Astrocyte (in vitro differentiated cells and primary cell): ENCODE measurements at regions not wholly inside any gene's neighbourhood (a gene's known extent, or its start where the extent isn't known, plus 50 kb on each side); places are given as distances from the start of the nearest gene placed in this dataset.
A peak's percentile ranks its signal among the peaks of the same experiment; 100 is the strongest.

ENCODE experiments used
- DNase-seq: peaks from one replicate; pipeline ENCODE4 v3.0.0-alpha.2; 2010; ENCODE audit warnings: low read depth
- FAIRE-seq: peaks from 2 replicates; lab custom pipeline; 2011; peaks lifted over from hg19 to GRCh38; lab: Jason Lieb, UNC
- H2AFZ ChIP-seq: 2 replicates; pipeline ENCODE4 v1.6.0; 2012; ENCODE audit warnings: low read depth, low read length, inconsistent platforms
- H3K27ac ChIP-seq: 2 replicates; pipeline ENCODE4 v1.5.1; 2011; ENCODE audit warnings: low read depth, low read length, inconsistent platforms
- H3K27me3 ChIP-seq: 2 replicates; pipeline ENCODE4 v1.6.0; 2011; ENCODE audit warnings: low read length, inconsistent platforms; ENCODE audit not compliant: insufficient read depth
- H3K36me3 ChIP-seq: 2 replicates; pipeline ENCODE4 v1.5.1; 2011; ENCODE audit warnings: low read length, inconsistent platforms; ENCODE audit not compliant: insufficient read depth
- H3K4me1 ChIP-seq: 2 replicates; pipeline ENCODE4 v1.5.1; 2011; ENCODE audit warnings: low read length, inconsistent platforms; ENCODE audit not compliant: insufficient read depth
- H3K4me2 ChIP-seq: 2 replicates; pipeline ENCODE4 v1.6.0; 2012; ENCODE audit warnings: low read length, inconsistent platforms
- H3K4me3 ChIP-seq: 2 replicates; pipeline ENCODE4 v1.5.1; 2011; ENCODE audit warnings: low read depth, mild to moderate bottlenecking, low read length, inconsistent platforms; ENCODE audit not compliant: insufficient read depth
- H3K79me2 ChIP-seq: 2 replicates; pipeline ENCODE4 v1.6.0; 2012; ENCODE audit warnings: mild to moderate bottlenecking, low read length, inconsistent platforms; ENCODE audit not compliant: insufficient read depth
- H3K9ac ChIP-seq: 2 replicates; pipeline ENCODE4 v1.6.0; 2012; ENCODE audit warnings: mild to moderate bottlenecking, low read length, inconsistent platforms
- H3K9me3 ChIP-seq: 2 replicates; pipeline ENCODE4 v1.5.1; 2012; ENCODE audit warnings: low read depth, mild to moderate bottlenecking, low read length, inconsistent platforms; ENCODE audit not compliant: insufficient read depth
- H4K20me1 ChIP-seq: 2 replicates; pipeline ENCODE4 v1.6.0; 2012; ENCODE audit warnings: low read length, inconsistent platforms; ENCODE audit not compliant: insufficient read depth
- H3K27ac Mint-ChIP-seq: one replicate; pipeline ENCODE4 v1.8.0; 2021; ENCODE audit warnings: mild to moderate bottlenecking, mixed read lengths; ENCODE audit not compliant: unreplicated experiment
- H3K27me3 Mint-ChIP-seq: one replicate; pipeline ENCODE4 v1.8.0; 2021; ENCODE audit warnings: low read depth, mixed read lengths; ENCODE audit not compliant: unreplicated experiment
- H3K36me3 Mint-ChIP-seq: one replicate; pipeline ENCODE4 v1.8.0; 2021; ENCODE audit warnings: low read depth, mixed read lengths; ENCODE audit not compliant: unreplicated experiment
- H3K4me1 Mint-ChIP-seq: one replicate; pipeline ENCODE4 v1.8.0; 2021; ENCODE audit warnings: low read depth, mixed read lengths; ENCODE audit not compliant: unreplicated experiment
- H3K4me3 Mint-ChIP-seq: one replicate; pipeline ENCODE4 v1.8.0; 2021; ENCODE audit warnings: mild to moderate bottlenecking, moderate library complexity, mixed read lengths; ENCODE audit not compliant: unreplicated experiment
- H3K9me3 Mint-ChIP-seq: one replicate; pipeline ENCODE4 v1.8.0; 2021; ENCODE audit warnings: mild to moderate bottlenecking, mixed read lengths; ENCODE audit not compliant: unreplicated experiment
- CTCF ChIP-seq: IDR thresholded peaks from 2 replicates; pipeline ENCODE4 v1.5.1; 2011; ENCODE audit warnings: low read depth, mild to moderate bottlenecking, inconsistent platforms, low read length, moderate library complexity; ENCODE audit not compliant: insufficient read depth
- EZH2 ChIP-seq: IDR thresholded peaks from 2 replicates; pipeline ENCODE4 v1.6.1; 2012; ENCODE audit warnings: mild to moderate bottlenecking, low read length, inconsistent platforms; ENCODE audit not compliant: insufficient read depth

DNA sequence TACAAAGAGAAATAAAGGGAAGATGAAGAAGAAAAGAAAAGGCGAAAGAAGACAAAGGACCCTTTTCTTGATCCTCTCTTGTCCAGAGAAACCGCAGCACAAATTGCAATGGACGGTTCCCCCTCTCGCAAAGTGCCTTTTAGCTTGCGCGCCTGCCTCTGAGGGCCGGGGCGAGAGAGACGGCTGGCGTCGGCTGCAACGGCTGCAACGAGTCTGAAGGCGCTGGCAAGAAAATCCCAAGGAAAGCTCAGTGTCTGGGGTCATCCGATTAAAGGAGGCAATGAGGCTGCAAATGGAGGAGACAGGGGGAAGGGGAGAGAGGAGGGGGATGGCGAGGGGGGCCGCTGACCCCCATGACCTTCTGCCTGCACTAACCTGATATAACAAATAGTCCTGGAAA, 671.5 kb downstream of the MED13L start:
- no peak for TF ChIP-seq EZH2
- no peak overlapping the region for H2AFZ ChIP-seq
- Mint-ChIP-seq H3K4me3 (no peak overlapping the region), H3K27ac (no peak overlapping the region), H3K36me3 (no peaks in the 10 kb centered on the region), H3K27me3 (peaks cover 47% of the 10 kb centered on the region), H3K4me1 (peaks cover 4% of the 10 kb centered on the region), H3K9me3 (no peaks in the 10 kb centered on the region)
- FAIRE-seq (no peak), DNase-seq (no peak)
- no peaks in the 10 kb centered on the region for H4K20me1 ChIP-seq
- H3K9ac ChIP-seq = no peak overlapping the region
- no peaks in the 10 kb centered on the region for H3K9me3 ChIP-seq
- no peak overlapping the region for H3K4me3 ChIP-seq
- no peaks in the 10 kb centered on the region for H3K79me2 ChIP-seq
- no peak overlapping the region for H3K4me2 ChIP-seq
- H3K4me1 ChIP-seq = no peaks in the 10 kb centered on the region
- no peaks in the 10 kb centered on the region for H3K36me3 ChIP-seq
- peaks cover 17% of the 10 kb centered on the region for H3K27me3 ChIP-seq
- no peak overlapping the region for H3K27ac ChIP-seq

DNA sequence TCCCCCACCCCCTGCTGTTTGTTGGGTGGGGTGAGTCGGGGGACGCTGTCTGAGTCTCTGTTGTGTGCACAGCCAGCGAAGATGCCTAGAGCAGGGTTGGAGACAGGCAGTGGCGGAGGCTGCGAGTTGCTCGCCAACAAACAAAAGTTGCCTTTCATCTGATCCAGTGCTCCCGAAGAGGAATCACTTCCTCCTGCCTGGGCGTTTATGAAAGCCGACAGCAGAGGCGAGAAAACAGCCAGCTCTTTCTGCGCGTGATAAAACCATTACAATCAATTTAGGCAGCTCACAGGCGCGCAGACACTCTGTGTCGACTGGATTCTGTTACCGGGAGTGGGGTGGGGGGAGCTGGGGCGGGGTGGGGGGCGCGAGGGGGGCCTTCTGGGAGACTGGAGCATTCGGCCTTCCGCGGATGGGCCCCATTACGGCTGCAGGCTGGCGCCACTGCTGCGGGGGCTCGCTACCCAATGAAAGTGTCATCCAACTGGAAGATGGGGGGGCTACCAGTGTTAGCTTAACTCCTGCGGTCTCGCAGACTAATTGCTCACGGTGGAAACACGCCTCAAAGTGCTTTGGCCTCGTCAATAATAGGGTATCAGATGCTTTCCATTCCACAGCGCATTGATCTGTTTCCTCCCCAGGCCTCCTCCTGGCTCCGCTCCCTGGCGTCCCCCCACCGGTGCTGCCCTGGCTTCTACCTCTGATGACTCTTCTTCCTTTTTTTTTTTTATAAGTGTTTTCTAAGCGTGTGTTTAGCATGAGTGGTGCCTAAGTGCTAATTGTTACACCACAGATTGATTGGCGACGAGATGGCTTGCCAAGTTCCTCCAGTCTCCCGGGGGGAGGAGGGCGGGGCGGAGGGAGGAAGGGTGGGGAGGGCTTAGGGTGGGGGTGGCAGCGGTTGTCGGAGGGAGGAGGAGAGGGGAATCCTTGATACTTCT, 678.4 kb downstream of the MED13L start:
- peak overlapping the region; percentile 37 for H3K9ac ChIP-seq
- FAIRE-seq (no peak), DNase-seq (peak; percentile 62)
- peaks cover 24% of the 10 kb centered on the region for H3K27me3 Mint-ChIP-seq
- H3K4me3 Mint-ChIP-seq = no peak overlapping the region
- H3K4me3 ChIP-seq = peak overlapping the region; percentile 34
- peaks cover 11% of the 10 kb centered on the region for H3K4me1 Mint-ChIP-seq
- H3K9me3 ChIP-seq = peaks cover 3% of the 10 kb centered on the region
- no peaks in the 10 kb centered on the region for H3K79me2 ChIP-seq
- H3K4me2 ChIP-seq = peak overlapping the region; percentile 80
- H3K36me3 Mint-ChIP-seq = no peaks in the 10 kb centered on the region
- H3K9me3 Mint-ChIP-seq = peaks cover 24% of the 10 kb centered on the region
- H3K4me1 ChIP-seq = peaks cover 3% of the 10 kb centered on the region
- H3K36me3 ChIP-seq = no peaks in the 10 kb centered on the region
- H3K27ac Mint-ChIP-seq = no peak overlapping the region
- peak overlapping the region; percentile 80 for H2AFZ ChIP-seq
- TF ChIP-seq CTCF = no peak
- TF ChIP-seq EZH2 = no peak
- no peaks in the 10 kb centered on the region for H4K20me1 ChIP-seq
- peaks cover 6% of the 10 kb centered on the region for H3K27me3 ChIP-seq
- no peak overlapping the region for H3K27ac ChIP-seq

GRCh38 chr12:115597157-115597712, 680.3 kb downstream of the MED13L start:
- TF ChIP-seq EZH2 = no peak
- no peak for TF ChIP-seq CTCF
- peaks cover 11% of the 10 kb centered on the region for H3K4me1 Mint-ChIP-seq
- Histone ChIP-seq H3K79me2 (no peaks in the 10 kb centered on the region), H3K27ac (no peak overlapping the region), H2AFZ (no peak overlapping the region), H3K4me3 (no peak overlapping the region), H3K4me1 (peaks cover 3% of the 10 kb centered on the region), H3K27me3 (peaks cover 6% of the 10 kb centered on the region), H3K4me2 (no peak overlapping the region), H4K20me1 (no peaks in the 10 kb centered on the region), H3K9me3 (peaks cover 3% of the 10 kb centered on the region), H3K9ac (no peak overlapping the region), H3K36me3 (no peaks in the 10 kb centered on the region)
- H3K4me3 Mint-ChIP-seq = no peak overlapping the region
- H3K27ac Mint-ChIP-seq = no peak overlapping the region
- peak; percentile 23 for FAIRE-seq
- peaks cover 28% of the 10 kb centered on the region for H3K27me3 Mint-ChIP-seq
- H3K36me3 Mint-ChIP-seq = no peaks in the 10 kb centered on the region
- DNase-seq = peak; percentile 88
- H3K9me3 Mint-ChIP-seq = peaks cover 32% of the 10 kb centered on the region
